ENCODE measurements at regions not wholly inside any gene's neighbourhood (a gene's known extent, or its start where the extent isn't known, plus 50 kb on each side); places are given as distances from the start of the nearest gene placed in this dataset.

DNA sequence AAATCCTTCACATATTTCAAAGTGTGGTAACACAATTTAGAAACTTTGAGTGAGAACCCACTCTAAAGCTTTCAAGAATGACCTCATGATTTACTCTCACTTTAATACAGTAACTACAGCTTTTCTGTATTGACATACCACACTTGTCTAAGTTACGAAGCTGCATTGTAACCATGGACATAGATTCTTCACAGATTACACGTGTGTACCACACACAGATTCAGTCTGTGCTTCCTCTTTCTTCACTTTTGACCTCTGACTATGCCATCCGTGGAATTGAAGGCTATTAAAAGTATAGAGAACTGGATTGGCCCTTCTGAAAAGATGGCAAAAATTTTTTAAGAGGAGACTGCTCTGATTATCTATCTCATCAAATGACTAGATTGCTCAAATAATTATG is 172.7 kb downstream of the TANC2 start:
- Mint-ChIP-seq H3K27me3 (ENCODE audit: insufficient read depth) (no peaks in the 10 kb centered on the region), H3K27ac (peak overlapping the region; percentile 77), H3K4me3 (no peak overlapping the region), H3K4me1 (ENCODE audit: low read depth) (peaks cover 24% of the 10 kb centered on the region), H3K9me3 (no peaks in the 10 kb centered on the region), H3K36me3 (ENCODE audit: low read depth) (peaks cover 8% of the 10 kb centered on the region; the same call in 1 of the 2 replicates)
- peak; percentile 54 for DNase-seq
- TF ChIP-seq CTCF (IDR thresholded peaks at IDR 0.05) = no peak

GRCh38 chr17:63139356-63139755 is 173.3 kb downstream of the TANC2 start:
- peak overlapping the region; percentile 77 for H3K27ac Mint-ChIP-seq

GRCh38 chr17:63140255-63140654 is 174.2 kb downstream of the TANC2 start:
- Mint-ChIP-seq H3K27ac (peak overlapping the region; percentile 33; the same call in 1 of the 2 replicates), H3K4me3 (peak overlapping the region; percentile 15; the same call in 1 of the 2 replicates), H3K9me3 (no peaks in the 10 kb centered on the region), H3K36me3 (ENCODE audit: low read depth) (peaks cover 17% of the 10 kb centered on the region), H3K4me1 (ENCODE audit: low read depth) (peaks cover 24% of the 10 kb centered on the region), H3K27me3 (ENCODE audit: insufficient read depth) (no peaks in the 10 kb centered on the region)
- DNase-seq = no peak
- TF ChIP-seq CTCF (IDR thresholded peaks at IDR 0.05) = no peak

More at GRCh38 chr17:63139356-63139755, 173.3 kb downstream of the TANC2 start:
- Mint-ChIP-seq H3K9me3 (no peaks in the 10 kb centered on the region), H3K4me1 (ENCODE audit: low read depth) (peaks cover 24% of the 10 kb centered on the region), H3K4me3 (no peak overlapping the region), H3K36me3 (ENCODE audit: low read depth) (peaks cover 11% of the 10 kb centered on the region; the same call in 1 of the 2 replicates), H3K27me3 (ENCODE audit: insufficient read depth) (no peaks in the 10 kb centered on the region)
- TF ChIP-seq CTCF (IDR thresholded peaks at IDR 0.05) = no peak
- no peak for DNase-seq

DNA sequence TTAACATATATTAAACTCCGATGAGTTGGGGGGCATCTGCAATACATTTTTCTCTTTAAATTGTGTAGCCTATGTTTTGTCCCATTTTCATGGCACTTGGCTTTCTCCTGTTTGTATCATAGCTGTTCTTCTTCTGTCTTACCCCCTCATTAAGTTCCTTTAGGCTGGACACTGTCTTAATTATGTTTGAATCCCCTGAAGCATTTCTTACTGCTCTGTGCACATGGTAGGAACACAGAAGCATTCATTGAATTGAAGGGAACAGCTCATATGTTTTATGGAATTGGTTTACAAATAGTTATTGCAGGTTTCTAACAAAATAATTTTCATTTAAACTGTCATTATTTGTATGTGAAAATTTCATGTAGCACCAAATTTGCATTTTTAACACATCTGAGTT is 176.8 kb downstream of the TANC2 start:
- Mint-ChIP-seq H3K27me3 (ENCODE audit: insufficient read depth) (no peaks in the 10 kb centered on the region), H3K4me1 (ENCODE audit: low read depth) (peaks cover 24% of the 10 kb centered on the region), H3K9me3 (no peaks in the 10 kb centered on the region)

DNA sequence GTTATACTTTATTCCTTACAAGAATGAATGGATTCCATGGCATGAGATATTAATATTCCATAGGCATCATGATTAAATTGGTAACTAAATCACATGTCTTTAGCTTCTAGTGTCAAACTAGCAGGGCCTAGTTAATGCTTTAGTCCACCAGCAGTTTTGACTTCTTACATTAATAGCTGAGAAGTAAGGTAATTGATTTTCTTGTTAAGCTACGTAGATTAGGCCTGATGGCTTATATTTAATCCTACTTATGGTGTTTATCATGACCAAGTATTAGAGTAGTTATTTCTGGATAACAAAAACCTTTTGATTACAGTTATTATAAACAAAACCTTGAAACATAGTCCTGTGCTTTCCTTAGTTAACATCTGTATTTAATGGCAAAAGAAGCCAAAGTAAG is 184.5 kb downstream of the TANC2 start:
- peak overlapping the region; percentile 95 for H3K27ac Mint-ChIP-seq
- H3K4me3 Mint-ChIP-seq = peak overlapping the region; percentile 77
- no peaks in the 10 kb centered on the region; the same call in 1 of the 2 replicates for H3K27me3 Mint-ChIP-seq (ENCODE audit: insufficient read depth)
- peaks cover 69% of the 10 kb centered on the region for H3K4me1 Mint-ChIP-seq (ENCODE audit: low read depth)
- H3K36me3 Mint-ChIP-seq (ENCODE audit: low read depth) = peaks cover 6% of the 10 kb centered on the region
- H3K9me3 Mint-ChIP-seq = no peaks in the 10 kb centered on the region
- no peak for DNase-seq
- TF ChIP-seq CTCF (IDR thresholded peaks at IDR 0.05) = no peak

More for the DNA sequence above, 176.8 kb downstream of the TANC2 start:
- Mint-ChIP-seq H3K36me3 (ENCODE audit: low read depth) (peaks cover 25% of the 10 kb centered on the region), H3K4me3 (no peak overlapping the region), H3K27ac (no peak overlapping the region)
- no peak for DNase-seq
- no peak for TF ChIP-seq CTCF (IDR thresholded peaks at IDR 0.05)

Data from HFFc6 (cell line).